GM19467 (cell line): ENCODE measurements at regions not wholly inside any gene's neighbourhood (a gene's known extent, or its start where the extent isn't known, plus 50 kb on each side); places are given as distances from the start of the nearest gene placed in this dataset.

Experiments used
- ATAC-seq: cut with Tn5 transposase; IDR thresholded peaks from one replicate; pipeline ENCODE4 v1.9.1; 2021; ENCODE audit warnings: mild to moderate bottlenecking, moderate library complexity; ENCODE audit not compliant: unreplicated experiment

GRCh38 chr18:38115201-38115600 lies 549.6 kb upstream of the CELF4 start:
- no peak for ATAC-seq

- ATAC-seq = no peak
Observed at GRCh38 chr18:38087538-38087937, 521.9 kb upstream of the CELF4 start.

- no peak for ATAC-seq
Observed at GRCh38 chr18:38081516-38081915, 515.9 kb upstream of the CELF4 start.

- ATAC-seq = no peak
Observed at GRCh38 chr18:38077229-38077628, 511.6 kb upstream of the CELF4 start.

- ATAC-seq = no peak
Observed at GRCh38 chr18:38076346-38077070, 510.9 kb upstream of the CELF4 start.

- ATAC-seq = no peak
Observed at GRCh38 chr18:38074298-38074876, 508.8 kb upstream of the CELF4 start.

GRCh38 chr18:38067821-38068220 lies 502.2 kb upstream of the CELF4 start:
- ATAC-seq = no peak

- ATAC-seq = no peak
Observed at GRCh38 chr18:38067086-38067485, 501.5 kb upstream of the CELF4 start.

- ATAC-seq = no peak
Observed at GRCh38 chr18:38052879-38053590, 487.4 kb upstream of the CELF4 start.

GRCh38 chr18:38047820-38048219 lies 482.2 kb upstream of the CELF4 start:
- no peak for ATAC-seq

GRCh38 chr18:38046651-38047050 lies 481.1 kb upstream of the CELF4 start:
- ATAC-seq = no peak

GRCh38 chr18:38045845-38046244 lies 480.2 kb upstream of the CELF4 start:
- no peak for ATAC-seq

GRCh38 chr18:38042211-38042890 lies 476.8 kb upstream of the CELF4 start:
- no peak for ATAC-seq

GRCh38 chr18:38038242-38038641 lies 472.6 kb upstream of the CELF4 start:
- ATAC-seq = no peak

- no peak for ATAC-seq
Observed at GRCh38 chr18:38035193-38035592, 469.6 kb upstream of the CELF4 start.

- no peak for ATAC-seq
Observed at GRCh38 chr18:38033282-38033681, 467.7 kb upstream of the CELF4 start.

GRCh38 chr18:38032516-38032915 lies 466.9 kb upstream of the CELF4 start:
- no peak for ATAC-seq

GRCh38 chr18:38028946-38029345 lies 463.3 kb upstream of the CELF4 start:
- no peak for ATAC-seq

- ATAC-seq = no peak
Observed at GRCh38 chr18:38025433-38026038, 459.9 kb upstream of the CELF4 start.

- no peak for ATAC-seq
Observed at GRCh38 chr18:38023871-38024270, 458.3 kb upstream of the CELF4 start.

GRCh38 chr18:38022234-38022633 lies 456.6 kb upstream of the CELF4 start:
- ATAC-seq = no peak
